Nephron (organoid): ENCODE measurements at regions not wholly inside any gene's neighbourhood (a gene's known extent, or its start where the extent isn't known, plus 50 kb on each side); places are given as distances from the start of the nearest gene placed in this dataset.

Source experiments
- H3K27ac Mint-ChIP-seq, 3 experiments: 2 replicates each; pipeline ENCODE4 v1.8.0; 2020; ENCODE audit warnings: mixed read lengths in 3 of 3, mild to moderate bottlenecking in 2 of 3, moderate library complexity in 1 of 3
- H3K27me3 Mint-ChIP-seq: 2 replicates; pipeline ENCODE4 v1.8.0; 2021; ENCODE audit warnings: low read depth, mild to moderate bottlenecking, moderate library complexity, mixed read lengths
- H3K36me3 Mint-ChIP-seq: 2 replicates; pipeline ENCODE4 v1.8.0; 2020; ENCODE audit warnings: low read depth, mixed read lengths
- H3K4me1 Mint-ChIP-seq: 2 replicates; pipeline ENCODE4 v1.8.0; 2020; ENCODE audit warnings: mixed read lengths
- H3K4me3 Mint-ChIP-seq, 3 experiments: 2 replicates each; pipeline ENCODE4 v1.8.0; 2020; ENCODE audit warnings: mild to moderate bottlenecking in 3 of 3, mixed read lengths in 3 of 3, moderate library complexity in 2 of 3
- H3K9me3 Mint-ChIP-seq: 2 replicates; pipeline ENCODE4 v1.8.0; 2020; ENCODE audit warnings: mixed read lengths
- CTCF ChIP-seq, 3 experiments: fragments of 200-600 bp; sonication (generic); IDR thresholded peaks; one replicate each; pipeline ENCODE4 v1.5.0; 2021; ENCODE audit warnings: antibody characterized with exemption in 3 of 3; ENCODE audit not compliant: unreplicated experiment in 3 of 3

- no peaks in the 10 kb centered on the region for H3K27me3 Mint-ChIP-seq
- H3K4me1 Mint-ChIP-seq = peaks cover 16% of the 10 kb centered on the region
- no peaks in the 10 kb centered on the region for H3K36me3 Mint-ChIP-seq
- TF ChIP-seq CTCF (IDR thresholded peaks at IDR 0.05; ENCODE audit: unreplicated experiment in 3 of 3) = no peak
- no peaks in the 10 kb centered on the region for H3K9me3 Mint-ChIP-seq
- no peak overlapping the region for H3K4me3 Mint-ChIP-seq
- H3K27ac Mint-ChIP-seq = peak overlapping the region; percentile 8 to 70 (median 23)
Measured at GRCh38 chr6:94130478-94130877, 711.1 kb upstream of the EPHA7 start.

GRCh38 chr6:94129926-94130325 is 710.6 kb upstream of the EPHA7 start:
- no peak overlapping the region for H3K4me3 Mint-ChIP-seq
- H3K9me3 Mint-ChIP-seq = no peaks in the 10 kb centered on the region
- no peak overlapping the region for H3K27ac Mint-ChIP-seq
- TF ChIP-seq CTCF (IDR thresholded peaks at IDR 0.05; ENCODE audit: unreplicated experiment in 3 of 3) = no peak
- H3K27me3 Mint-ChIP-seq = no peaks in the 10 kb centered on the region
- peaks cover 16% of the 10 kb centered on the region for H3K4me1 Mint-ChIP-seq
- no peaks in the 10 kb centered on the region for H3K36me3 Mint-ChIP-seq

- H3K36me3 Mint-ChIP-seq = no peaks in the 10 kb centered on the region
- no peak overlapping the region for H3K4me3 Mint-ChIP-seq
- no peak overlapping the region for H3K27ac Mint-ChIP-seq
- no peaks in the 10 kb centered on the region for H3K9me3 Mint-ChIP-seq
- H3K27me3 Mint-ChIP-seq = no peaks in the 10 kb centered on the region
- H3K4me1 Mint-ChIP-seq = peaks cover 16% of the 10 kb centered on the region
- TF ChIP-seq CTCF (IDR thresholded peaks at IDR 0.05; ENCODE audit: unreplicated experiment in 3 of 3) = no peak
Measured at GRCh38 chr6:94127716-94128115, 708.4 kb upstream of the EPHA7 start.

- Mint-ChIP-seq H3K27ac (no peak overlapping the region), H3K4me1 (no peaks in the 10 kb centered on the region), H3K36me3 (no peaks in the 10 kb centered on the region), H3K9me3 (no peaks in the 10 kb centered on the region), H3K4me3 (no peak overlapping the region), H3K27me3 (no peaks in the 10 kb centered on the region)
- TF ChIP-seq CTCF (IDR thresholded peaks at IDR 0.05; ENCODE audit: unreplicated experiment in 3 of 3) = no peak
Measured at GRCh38 chr6:94124333-94124732, 705.0 kb upstream of the EPHA7 start.

- no peak overlapping the region for H3K27ac Mint-ChIP-seq
- H3K4me1 Mint-ChIP-seq = no peaks in the 10 kb centered on the region
- no peaks in the 10 kb centered on the region for H3K27me3 Mint-ChIP-seq
- no peak overlapping the region for H3K4me3 Mint-ChIP-seq
- no peaks in the 10 kb centered on the region for H3K9me3 Mint-ChIP-seq
- no peaks in the 10 kb centered on the region for H3K36me3 Mint-ChIP-seq
- no peak for TF ChIP-seq CTCF (IDR thresholded peaks at IDR 0.05; ENCODE audit: unreplicated experiment in 3 of 3)
Measured at GRCh38 chr6:94121094-94121493, 701.7 kb upstream of the EPHA7 start.

- Mint-ChIP-seq H3K27me3 (no peaks in the 10 kb centered on the region), H3K4me3 (no peak overlapping the region), H3K9me3 (no peaks in the 10 kb centered on the region), H3K27ac (no peak overlapping the region), H3K36me3 (no peaks in the 10 kb centered on the region), H3K4me1 (no peaks in the 10 kb centered on the region)
- no peak for TF ChIP-seq CTCF (IDR thresholded peaks at IDR 0.05; ENCODE audit: unreplicated experiment in 3 of 3)
Measured at GRCh38 chr6:94099072-94099471, 679.7 kb upstream of the EPHA7 start.
